SU-DHL-6 (cell line): ENCODE measurements at regions not wholly inside any gene's neighbourhood (a gene's known extent, or its start where the extent isn't known, plus 50 kb on each side); places are given as distances from the start of the nearest gene placed in this dataset.

Experiments used
- H2AFZ ChIP-seq: fragments of 200-600 bp; sonication (generic); 2 replicates; pipeline ENCODE4 v1.6.1; 2014; ENCODE audit warnings: low read depth, mild to moderate bottlenecking, moderate library complexity, mixed read lengths, antibody characterized with exemption, low read length; ENCODE audit not compliant: severe bottlenecking
- H3F3A ChIP-seq: fragments of 200-600 bp; shearing (Covaris generic); 2 replicates; pipeline ENCODE4 v1.6.0; 2016; ENCODE audit warnings: antibody characterized with exemption, mild to moderate bottlenecking; ENCODE audit not compliant: insufficient read depth
- H3K27ac ChIP-seq: fragments of 200-600 bp; sonication (generic); 2 replicates; pipeline ENCODE4 v1.5.1; 2016; ENCODE audit warnings: low read depth, mild to moderate bottlenecking, low read length, moderate library complexity, mixed read lengths
- H3K27me3 ChIP-seq: fragments of 200-600 bp; sonication (generic), shearing (Covaris generic); 2 replicates; pipeline ENCODE4 v1.6.0; 2014; ENCODE audit warnings: mild to moderate bottlenecking, low read length
- H3K36me3 ChIP-seq: fragments of 200-600 bp; sonication (generic); 2 replicates; pipeline ENCODE4 v1.6.1; 2014; ENCODE audit warnings: mild to moderate bottlenecking, low read length, mixed read lengths
- H3K4me2 ChIP-seq: fragments of 300-600, 200-600 bp; shearing (Covaris generic), sonication (generic); 2 replicates; pipeline ENCODE4 v1.6.0; 2014; ENCODE audit warnings: low read length, low read depth, mild to moderate bottlenecking; ENCODE audit not compliant: poor library complexity, severe bottlenecking
- H3K4me3 ChIP-seq: fragments of 200-600 bp; sonication (generic); 2 replicates; pipeline ENCODE4 v1.5.1; 2014; ENCODE audit warnings: antibody characterized with exemption, low read length, mild to moderate bottlenecking, mixed read lengths; ENCODE audit not compliant: insufficient read depth, poor library complexity, severe bottlenecking
- H3K79me2 ChIP-seq: fragments of 200-600 bp; sonication (generic); 2 replicates; pipeline ENCODE4 v1.6.1; 2014; ENCODE audit warnings: mild to moderate bottlenecking, low read length, moderate library complexity; ENCODE audit not compliant: insufficient read depth
- H3K9ac ChIP-seq: fragments of 200-600 bp; sonication (generic); 2 replicates; pipeline ENCODE4 v1.7.0; 2014; ENCODE audit warnings: mild to moderate bottlenecking, low read length
- H3K9me2 ChIP-seq: fragments of 200-600 bp; sonication (generic); replicated peaks from 2 replicates; pipeline ENCODE4 v1.6.1; 2014; ENCODE audit warnings: low read length; ENCODE audit not compliant: insufficient read depth
- H3K9me3 ChIP-seq: fragments of 200-600 bp; sonication (generic); 2 replicates; pipeline ENCODE4 v1.6.1; 2014; ENCODE audit warnings: low read length, mixed read lengths; ENCODE audit not compliant: insufficient read depth
- H4K20me1 ChIP-seq: fragments of 200-600 bp; sonication (generic); 2 replicates; pipeline ENCODE4 v1.6.1; 2014; ENCODE audit warnings: low read depth, mild to moderate bottlenecking, antibody characterized with exemption, low read length, moderate library complexity, mixed read lengths
- CTCF ChIP-seq: fragments of 200-600 bp; sonication (generic); IDR thresholded peaks from one replicate; pipeline ENCODE4 v1.5.1; 2017; ENCODE audit warnings: antibody characterized with exemption, mild to moderate bottlenecking, low read length, moderate library complexity; ENCODE audit not compliant: insufficient read depth, poor library complexity, severe bottlenecking
- EZH2phosphoT487 ChIP-seq: fragments of 200-600 bp; sonication (generic), shearing (Covaris generic); conservative IDR thresholded peaks from 2 replicates; pipeline ENCODE4 v1.6.1; 2018; ENCODE audit warnings: mild to moderate bottlenecking, antibody characterized with exemption, low read length, moderate library complexity, mixed read lengths

DNA sequence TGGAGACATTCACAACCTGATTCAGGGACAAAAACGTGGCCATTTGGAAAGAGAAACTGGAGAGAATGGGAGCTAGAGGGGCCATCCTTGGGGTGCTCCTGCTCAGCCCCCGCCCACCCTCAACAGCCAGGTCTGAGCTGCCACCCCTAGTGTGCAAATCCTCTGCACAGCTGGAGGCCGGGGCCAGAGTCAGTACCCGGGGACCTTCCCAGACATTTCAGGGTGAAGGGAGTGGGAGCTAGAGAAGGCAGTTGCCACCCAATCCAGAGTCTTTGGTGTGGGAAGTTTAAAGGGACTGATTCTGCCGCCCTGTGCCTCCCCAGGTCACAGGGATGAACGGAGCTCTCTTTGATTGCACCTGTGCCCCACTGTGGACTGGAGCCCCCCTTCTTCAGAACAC is 397.4 kb downstream of the MATN1 start:
- H4K20me1 ChIP-seq: no peaks in the 10 kb centered on the region
- no peaks in the 10 kb centered on the region for H3F3A ChIP-seq
- no peak overlapping the region for H2AFZ ChIP-seq
- TF ChIP-seq EZH2phosphoT487 (no peak), CTCF (no peak)
- H3K79me2 ChIP-seq: no peaks in the 10 kb centered on the region
- H3K9me2 ChIP-seq: no peaks in the 10 kb centered on the region
- no peak overlapping the region for H3K9ac ChIP-seq
- H3K4me2 ChIP-seq: no peak overlapping the region
- no peaks in the 10 kb centered on the region for H3K27me3 ChIP-seq
- H3K36me3 ChIP-seq: no peaks in the 10 kb centered on the region
- H3K27ac ChIP-seq: no peak overlapping the region
- no peaks in the 10 kb centered on the region for H3K9me3 ChIP-seq
- H3K4me3 ChIP-seq: no peak overlapping the region

DNA sequence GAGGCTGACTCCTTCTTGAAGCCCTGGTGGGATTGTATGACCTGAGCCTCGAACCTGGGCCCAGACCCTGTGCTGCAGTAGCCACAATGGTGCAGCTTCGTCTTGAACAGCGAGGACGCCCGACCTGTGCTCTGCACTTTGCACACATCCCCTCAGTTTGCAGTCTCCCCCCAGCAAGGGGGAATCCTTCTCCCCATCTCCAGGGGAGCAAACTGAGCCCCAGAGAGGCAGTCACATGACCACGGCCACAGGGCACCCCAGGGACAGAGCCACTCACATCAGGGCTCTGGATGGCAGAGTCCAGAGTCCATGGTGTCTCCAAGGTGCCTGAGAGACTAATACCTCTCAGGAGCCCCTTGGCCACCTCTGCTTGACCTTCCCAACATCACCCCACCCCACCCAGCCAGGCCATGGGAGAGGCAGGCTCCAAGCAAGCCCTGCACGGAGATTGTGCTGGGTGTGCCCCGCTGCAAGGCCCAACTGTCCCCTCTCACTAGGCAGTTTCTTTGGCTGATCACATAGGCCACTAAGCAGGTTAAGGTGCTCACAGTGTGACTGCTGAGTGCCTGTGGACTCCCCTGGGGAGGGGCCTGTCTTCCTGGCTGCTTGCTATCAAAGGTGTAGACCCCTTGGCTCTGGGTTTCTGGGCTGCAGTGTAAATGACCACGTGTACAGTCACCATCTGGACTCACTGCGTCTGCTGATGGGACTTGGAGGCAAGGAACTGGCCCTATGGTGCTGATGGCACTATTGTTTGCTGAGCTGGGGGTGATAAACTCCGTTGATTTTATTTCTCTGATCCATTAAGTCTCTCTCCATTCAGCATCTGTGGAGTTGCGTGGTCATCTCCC is 398.1 kb downstream of the MATN1 start:
- H3K9me3 ChIP-seq: no peaks in the 10 kb centered on the region
- no peaks in the 10 kb centered on the region for H3K36me3 ChIP-seq
- no peaks in the 10 kb centered on the region for H3K27me3 ChIP-seq
- no peak overlapping the region for H3K4me2 ChIP-seq
- H2AFZ ChIP-seq: no peak overlapping the region
- no peaks in the 10 kb centered on the region for H4K20me1 ChIP-seq
- H3K9ac ChIP-seq: no peak overlapping the region
- no peak for TF ChIP-seq CTCF
- TF ChIP-seq EZH2phosphoT487: no peak
- no peak overlapping the region for H3K4me3 ChIP-seq
- H3K9me2 ChIP-seq: no peaks in the 10 kb centered on the region
- no peak overlapping the region for H3K27ac ChIP-seq
- H3K79me2 ChIP-seq: no peaks in the 10 kb centered on the region
- no peaks in the 10 kb centered on the region for H3F3A ChIP-seq

GRCh38 chr1:30324251-30325084 is 398.9 kb downstream of the MATN1 start:
- no peak overlapping the region for H2AFZ ChIP-seq
- no peaks in the 10 kb centered on the region for H3F3A ChIP-seq
- H3K9me3 ChIP-seq: no peaks in the 10 kb centered on the region
- no peak overlapping the region for H3K4me3 ChIP-seq
- no peaks in the 10 kb centered on the region for H3K79me2 ChIP-seq
- H3K36me3 ChIP-seq: no peaks in the 10 kb centered on the region
- no peak overlapping the region for H3K4me2 ChIP-seq
- no peak for TF ChIP-seq CTCF
- TF ChIP-seq EZH2phosphoT487: no peak
- no peaks in the 10 kb centered on the region for H3K27me3 ChIP-seq
- no peak overlapping the region for H3K9ac ChIP-seq
- no peaks in the 10 kb centered on the region for H4K20me1 ChIP-seq
- no peaks in the 10 kb centered on the region for H3K9me2 ChIP-seq
- H3K27ac ChIP-seq: no peak overlapping the region
